ENCODE measurements at regions not wholly inside any gene's neighbourhood (a gene's known extent, or its start where the extent isn't known, plus 50 kb on each side); places are given as distances from the start of the nearest gene placed in this dataset.
"Not testable (repeated sequence)": the region's sequence is repeated elsewhere in the genome, so short reads cannot be mapped to it uniquely, and the experiment has no call there.

GRCh38 chr3:65173841-65174240 lies 486.0 kb upstream of the ADAMTS9 start:
- no peak for DNase-seq (ENCODE audit: low spot score)

DNA sequence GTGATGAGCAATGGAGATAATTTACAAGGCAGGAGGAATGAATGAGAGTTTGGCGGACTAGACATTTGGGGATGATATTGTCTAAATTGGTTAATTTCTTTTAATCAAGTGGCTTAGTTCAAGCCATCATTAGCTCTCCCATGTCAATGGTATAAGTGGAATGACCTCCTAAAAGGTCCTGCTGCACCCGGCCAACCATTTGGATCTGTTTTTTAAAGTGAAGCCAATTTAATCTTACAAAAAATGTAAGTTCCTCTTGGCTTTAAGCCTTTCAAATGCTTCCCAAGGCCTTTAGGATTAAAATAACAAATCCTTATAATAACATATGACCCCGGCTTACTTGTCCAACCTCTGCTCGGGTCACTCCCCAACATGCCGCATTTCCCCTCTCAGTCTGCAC lies 484.4 kb upstream of the ADAMTS9 start:
- no peak for DNase-seq (ENCODE audit: low spot score)

- peak; percentile 8 for DNase-seq (ENCODE audit: low spot score)
Measured at GRCh38 chr3:65170390-65171042, 482.7 kb upstream of the ADAMTS9 start.

GRCh38 chr3:65169961-65170360 lies 482.2 kb upstream of the ADAMTS9 start:
- DNase-seq (ENCODE audit: low spot score) = no peak

- DNase-seq (ENCODE audit: low spot score) = no peak
Measured at GRCh38 chr3:65168547-65168946, 480.7 kb upstream of the ADAMTS9 start.

GRCh38 chr3:65166531-65166930 lies 478.7 kb upstream of the ADAMTS9 start:
- DNase-seq (ENCODE audit: low spot score) = no peak

DNA sequence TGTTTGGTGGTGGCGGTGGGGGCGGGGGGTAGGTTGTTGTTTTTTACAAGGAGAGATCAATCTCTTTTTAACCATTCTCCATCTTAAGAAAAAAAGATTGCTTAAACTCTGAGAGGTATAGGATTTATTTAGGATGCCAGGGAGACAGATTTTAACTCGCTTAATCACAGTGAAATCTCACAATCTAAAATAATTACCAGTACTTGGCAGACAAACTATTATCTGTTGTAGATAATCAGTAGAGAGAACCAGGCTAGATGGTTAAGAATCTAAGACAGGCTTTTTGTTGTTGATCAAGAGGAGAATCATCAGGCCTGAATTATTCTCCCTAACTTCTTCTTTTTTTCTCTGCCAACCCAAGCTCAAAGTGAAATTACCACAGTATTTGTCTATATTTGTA lies 470.2 kb upstream of the ADAMTS9 start:
- DNase-seq (ENCODE audit: low spot score) = no peak

GRCh38 chr3:65153850-65154512 lies 466.2 kb upstream of the ADAMTS9 start:
- DNase-seq (ENCODE audit: low spot score) = no peak

- no peak for DNase-seq (ENCODE audit: low spot score)
Measured at GRCh38 chr3:65151666-65152065, 463.9 kb upstream of the ADAMTS9 start.

- no peak for DNase-seq (ENCODE audit: low spot score)
Measured at GRCh38 chr3:65149877-65150276, 462.1 kb upstream of the ADAMTS9 start.

GRCh38 chr3:65148687-65149086 lies 460.9 kb upstream of the ADAMTS9 start:
- no peak for DNase-seq (ENCODE audit: low spot score)

- peak; percentile 81 for DNase-seq (ENCODE audit: low spot score)
Measured at GRCh38 chr3:65146179-65146578, 458.4 kb upstream of the ADAMTS9 start.

GRCh38 chr3:65145680-65146079 lies 457.9 kb upstream of the ADAMTS9 start:
- DNase-seq (ENCODE audit: low spot score) = no peak

DNA sequence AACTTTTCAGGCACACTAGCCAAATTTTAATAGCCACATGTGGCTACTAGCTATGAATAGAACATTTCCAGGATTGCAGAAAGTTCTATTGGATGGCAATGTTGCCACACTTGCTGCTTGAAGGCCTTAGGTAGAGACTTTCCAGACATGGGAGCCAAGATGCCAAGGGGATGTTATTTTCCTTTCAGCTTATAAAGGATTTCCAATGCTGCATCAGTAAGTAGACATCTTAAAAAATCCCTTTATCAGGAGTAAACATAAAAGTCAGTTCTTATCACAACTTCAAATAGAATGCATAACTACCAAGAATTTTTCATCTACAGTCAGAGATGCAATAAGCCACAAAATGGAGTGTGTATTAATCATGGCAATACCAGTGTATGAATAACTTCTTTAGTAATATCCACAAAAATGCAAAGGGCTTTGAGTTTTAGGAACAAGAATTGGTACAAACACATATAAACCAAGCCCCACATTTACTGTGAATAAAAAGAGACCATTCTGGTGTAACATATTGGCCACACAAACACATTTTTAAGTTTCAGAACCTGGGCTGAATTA lies 457.1 kb upstream of the ADAMTS9 start:
- no peak for DNase-seq (ENCODE audit: low spot score)

GRCh38 chr3:65142456-65142855 lies 454.7 kb upstream of the ADAMTS9 start:
- DNase-seq (ENCODE audit: low spot score) = no peak

GRCh38 chr3:65138556-65138955 lies 450.8 kb upstream of the ADAMTS9 start:
- DNase-seq (ENCODE audit: low spot score) = no peak

DNA sequence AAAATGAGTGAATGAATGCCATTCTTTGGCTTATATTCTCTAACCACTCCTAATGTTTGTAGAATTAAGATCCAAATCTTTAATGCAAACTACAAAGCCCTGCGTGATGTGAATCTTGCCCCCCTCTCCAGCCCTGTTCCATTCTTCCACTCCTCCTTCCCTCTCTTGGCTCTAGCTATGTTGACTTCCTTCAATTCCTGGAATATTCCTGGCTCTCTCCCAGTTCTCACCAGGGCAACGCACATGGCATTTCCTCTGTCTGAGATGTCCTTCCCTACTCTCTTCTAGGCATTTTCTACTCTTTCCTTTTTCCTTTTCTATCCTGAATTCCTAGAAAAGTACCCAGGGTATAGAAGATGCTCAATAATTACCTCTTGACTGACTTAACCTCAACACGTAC lies 446.0 kb upstream of the ADAMTS9 start:
- not testable (repeated sequence) for DNase-seq (ENCODE audit: low spot score)

- no peak for DNase-seq (ENCODE audit: low spot score)
Measured at GRCh38 chr3:65130782-65131181, 443.0 kb upstream of the ADAMTS9 start.

- DNase-seq (ENCODE audit: low spot score) = no peak
Measured at GRCh38 chr3:65128346-65128745, 440.5 kb upstream of the ADAMTS9 start.

- DNase-seq (ENCODE audit: low spot score) = peak; percentile 64
Measured at GRCh38 chr3:65126527-65127410, 439.0 kb upstream of the ADAMTS9 start.

DNA sequence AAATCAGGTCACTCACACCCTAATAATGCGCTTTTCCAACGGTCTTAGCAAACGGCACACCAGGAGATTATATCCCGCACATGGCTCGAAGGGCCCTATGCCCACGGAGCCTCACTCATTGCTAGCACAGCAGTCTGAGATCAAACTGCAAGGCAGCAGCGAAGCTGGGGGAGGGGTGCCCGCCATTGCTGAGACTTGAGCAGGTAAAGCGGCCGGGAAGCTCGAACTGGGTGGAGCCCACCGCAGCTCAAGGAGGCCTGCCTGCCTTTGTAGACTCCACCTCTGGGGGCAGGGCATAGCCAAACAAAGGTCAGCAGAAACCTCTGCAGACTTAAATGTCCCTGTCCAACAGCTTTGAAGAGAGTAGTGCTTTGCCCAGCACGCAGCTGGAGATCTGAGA lies 432.4 kb upstream of the ADAMTS9 start:
- not testable (repeated sequence) for DNase-seq (ENCODE audit: low spot score)

- no peak for DNase-seq (ENCODE audit: low spot score)
Measured at GRCh38 chr3:65118912-65119499, 431.2 kb upstream of the ADAMTS9 start.
